GM12892 (cell line): ENCODE measurements at regions not wholly inside any gene's neighbourhood (a gene's known extent, or its start where the extent isn't known, plus 50 kb on each side); places are given as distances from the start of the nearest gene placed in this dataset.

Experiments
- POLR2A ChIP-seq: IDR thresholded peaks from 2 replicates; pipeline ENCODE4 v1.6.1; 2011; ENCODE audit warnings: low read depth, low read length, control low read depth
- POLR2AphosphoS5 ChIP-seq: IDR thresholded peaks from 2 replicates; pipeline ENCODE4 v1.6.1; 2011; ENCODE audit warnings: low read depth, low read length, control low read depth
- TAF1 ChIP-seq: IDR thresholded peaks from 2 replicates; pipeline ENCODE4 v1.6.1; 2011; ENCODE audit warnings: low read depth, mild to moderate bottlenecking, control low read depth, low read length, borderline replicate concordance

- TF ChIP-seq POLR2AphosphoS5: no peak
- no peak for TF ChIP-seq POLR2A
- TF ChIP-seq TAF1: no peak
These were observed 66.3 kb upstream of the FRMD4A start for GRCh38 chr10:14397066-14397465.
